22Rv1 (cell line): ENCODE measurements at regions not wholly inside any gene's neighbourhood (a gene's known extent, or its start where the extent isn't known, plus 50 kb on each side); places are given as distances from the start of the nearest gene placed in this dataset.

Experiments
- ZFX ChIP-seq: fragments of 450-650 bp; IDR thresholded peaks from 2 replicates; pipeline ENCODE4 v1.6.1; 2017; ENCODE audit warnings: antibody characterized with exemption, borderline replicate concordance
- TF ChIP-seq, protein P1 (sequence below): fragments of 450-650 bp; IDR thresholded peaks from 2 replicates; pipeline ENCODE4 v1.5.1; 2017; ENCODE audit warnings: mild to moderate bottlenecking

- TF ChIP-seq, protein P1, sequence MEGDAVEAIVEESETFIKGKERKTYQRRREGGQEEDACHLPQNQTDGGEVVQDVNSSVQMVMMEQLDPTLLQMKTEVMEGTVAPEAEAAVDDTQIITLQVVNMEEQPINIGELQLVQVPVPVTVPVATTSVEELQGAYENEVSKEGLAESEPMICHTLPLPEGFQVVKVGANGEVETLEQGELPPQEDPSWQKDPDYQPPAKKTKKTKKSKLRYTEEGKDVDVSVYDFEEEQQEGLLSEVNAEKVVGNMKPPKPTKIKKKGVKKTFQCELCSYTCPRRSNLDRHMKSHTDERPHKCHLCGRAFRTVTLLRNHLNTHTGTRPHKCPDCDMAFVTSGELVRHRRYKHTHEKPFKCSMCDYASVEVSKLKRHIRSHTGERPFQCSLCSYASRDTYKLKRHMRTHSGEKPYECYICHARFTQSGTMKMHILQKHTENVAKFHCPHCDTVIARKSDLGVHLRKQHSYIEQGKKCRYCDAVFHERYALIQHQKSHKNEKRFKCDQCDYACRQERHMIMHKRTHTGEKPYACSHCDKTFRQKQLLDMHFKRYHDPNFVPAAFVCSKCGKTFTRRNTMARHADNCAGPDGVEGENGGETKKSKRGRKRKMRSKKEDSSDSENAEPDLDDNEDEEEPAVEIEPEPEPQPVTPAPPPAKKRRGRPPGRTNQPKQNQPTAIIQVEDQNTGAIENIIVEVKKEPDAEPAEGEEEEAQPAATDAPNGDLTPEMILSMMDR = no peak
- no peak for TF ChIP-seq ZFX
These were observed 97.2 kb downstream of the OAT start for GRCh38 chr10:124321433-124322089.
